ENCODE measurements at regions not wholly inside any gene's neighbourhood (a gene's known extent, or its start where the extent isn't known, plus 50 kb on each side); places are given as distances from the start of the nearest gene placed in this dataset.
"Not testable (repeated sequence)": the region's sequence is repeated elsewhere in the genome, so short reads cannot be mapped to it uniquely, and the experiment has no call there.

GRCh38 chr10:71085689-71086438 lies 126.5 kb upstream of the UNC5B start:
- Mint-ChIP-seq H3K9me3 (no peaks in the 10 kb centered on the region), H3K4me1 (no peaks in the 10 kb centered on the region), H3K36me3 (no peaks in the 10 kb centered on the region), H3K27ac (no peak overlapping the region), H3K4me3 (no peak overlapping the region), H3K27me3 (peaks cover under 1% of the 10 kb centered on the region)
- CTCF ChIA-PET, result no interaction called here
- DNase-seq, result no peak

GRCh38 chr10:71086439-71087080 lies 125.8 kb upstream of the UNC5B start:
- Mint-ChIP-seq H3K9me3 (no peaks in the 10 kb centered on the region), H3K4me3 (no peak overlapping the region), H3K36me3 (no peaks in the 10 kb centered on the region), H3K27ac (no peak overlapping the region), H3K27me3 (peaks cover 4% of the 10 kb centered on the region), H3K4me1 (no peaks in the 10 kb centered on the region)
- CTCF ChIA-PET, result no interaction called here
- no peak for DNase-seq

- Mint-ChIP-seq H3K9me3 (no peaks in the 10 kb centered on the region), H3K36me3 (no peaks in the 10 kb centered on the region), H3K4me1 (no peaks in the 10 kb centered on the region), H3K4me3 (no peak overlapping the region), H3K27me3 (peaks cover 4% of the 10 kb centered on the region), H3K27ac (no peak overlapping the region)
- CTCF ChIA-PET, result no interaction called here
- DNase-seq, result no peak
Observed at GRCh38 chr10:71087622-71088021, 124.7 kb upstream of the UNC5B start.

- H3K36me3 Mint-ChIP-seq, result no peaks in the 10 kb centered on the region
- CTCF ChIA-PET, result no interaction called here
- no peak overlapping the region for H3K4me3 Mint-ChIP-seq
- H3K27me3 Mint-ChIP-seq, result peaks cover 6% of the 10 kb centered on the region
- H3K9me3 Mint-ChIP-seq, result no peaks in the 10 kb centered on the region
- no peaks in the 10 kb centered on the region for H3K4me1 Mint-ChIP-seq
- DNase-seq, result no peak
- H3K27ac Mint-ChIP-seq, result no peak overlapping the region
Observed at GRCh38 chr10:71088054-71088453, 124.3 kb upstream of the UNC5B start.

- H3K36me3 Mint-ChIP-seq, H3K4me1 Mint-ChIP-seq, H3K9me3 Mint-ChIP-seq, CTCF ChIA-PET, DNase-seq, H3K4me3 Mint-ChIP-seq, H3K27ac Mint-ChIP-seq: not testable (repeated sequence)
- H3K27me3 Mint-ChIP-seq, result peaks cover 12% of the 10 kb centered on the region
Observed at GRCh38 chr10:71088578-71088977, 123.8 kb upstream of the UNC5B start.

GRCh38 chr10:71089162-71089561 lies 123.2 kb upstream of the UNC5B start:
- CTCF ChIA-PET, result no interaction called here
- DNase-seq, result no peak
- peaks cover under 1% of the 10 kb centered on the region for H3K9me3 Mint-ChIP-seq
- H3K27ac Mint-ChIP-seq, result no peak overlapping the region
- H3K4me3 Mint-ChIP-seq, result no peak overlapping the region
- H3K27me3 Mint-ChIP-seq, result peaks cover 18% of the 10 kb centered on the region
- H3K36me3 Mint-ChIP-seq, result no peaks in the 10 kb centered on the region
- no peaks in the 10 kb centered on the region for H3K4me1 Mint-ChIP-seq

GRCh38 chr10:71090330-71090729 lies 122.0 kb upstream of the UNC5B start:
- H3K9me3 Mint-ChIP-seq, result peaks cover 1% of the 10 kb centered on the region
- H3K27ac Mint-ChIP-seq, result no peak overlapping the region
- H3K36me3 Mint-ChIP-seq, result no peaks in the 10 kb centered on the region
- DNase-seq, result no peak
- H3K4me3 Mint-ChIP-seq, result no peak overlapping the region
- no peaks in the 10 kb centered on the region for H3K4me1 Mint-ChIP-seq
- peaks cover 18% of the 10 kb centered on the region for H3K27me3 Mint-ChIP-seq
- CTCF ChIA-PET, result no interaction called here

GRCh38 chr10:71090801-71091200 lies 121.6 kb upstream of the UNC5B start:
- no peaks in the 10 kb centered on the region for H3K4me1 Mint-ChIP-seq
- peaks cover 1% of the 10 kb centered on the region for H3K9me3 Mint-ChIP-seq
- peaks cover 18% of the 10 kb centered on the region for H3K27me3 Mint-ChIP-seq
- DNase-seq, result no peak
- CTCF ChIA-PET, result no interaction called here
- no peaks in the 10 kb centered on the region for H3K36me3 Mint-ChIP-seq
- no peak overlapping the region for H3K4me3 Mint-ChIP-seq
- no peak overlapping the region for H3K27ac Mint-ChIP-seq

GRCh38 chr10:71092812-71093401 lies 119.5 kb upstream of the UNC5B start:
- CTCF ChIA-PET, result no interaction called here
- H3K4me3 Mint-ChIP-seq, result no peak overlapping the region
- DNase-seq, result no peak
- H3K9me3 Mint-ChIP-seq, result peaks cover 1% of the 10 kb centered on the region
- peaks cover 18% of the 10 kb centered on the region for H3K27me3 Mint-ChIP-seq
- no peak overlapping the region for H3K27ac Mint-ChIP-seq
- H3K36me3 Mint-ChIP-seq, result no peaks in the 10 kb centered on the region
- H3K4me1 Mint-ChIP-seq, result no peaks in the 10 kb centered on the region

GRCh38 chr10:71093531-71093930 lies 118.8 kb upstream of the UNC5B start:
- DNase-seq, result no peak
- Mint-ChIP-seq H3K9me3 (peaks cover 1% of the 10 kb centered on the region), H3K27ac (no peak overlapping the region), H3K27me3 (peaks cover 18% of the 10 kb centered on the region), H3K36me3 (no peaks in the 10 kb centered on the region), H3K4me3 (no peak overlapping the region), H3K4me1 (no peaks in the 10 kb centered on the region)
- CTCF ChIA-PET, result no interaction called here

GRCh38 chr10:71094712-71095390 lies 117.5 kb upstream of the UNC5B start:
- Mint-ChIP-seq H3K27me3 (peaks cover 23% of the 10 kb centered on the region), H3K4me1 (no peaks in the 10 kb centered on the region)
- DNase-seq, result no peak

GRCh38 chr10:71099731-71100361 lies 112.5 kb upstream of the UNC5B start:
- Mint-ChIP-seq H3K36me3 (no peaks in the 10 kb centered on the region), H3K9me3 (no peaks in the 10 kb centered on the region), H3K4me1 (no peaks in the 10 kb centered on the region), H3K4me3 (no peak overlapping the region), H3K27me3 (peaks cover 10% of the 10 kb centered on the region), H3K27ac (no peak overlapping the region)
- DNase-seq, result no peak
- CTCF ChIA-PET, result no interaction called here

More at GRCh38 chr10:71094712-71095390, 117.5 kb upstream of the UNC5B start:
- no peak overlapping the region for H3K27ac Mint-ChIP-seq
- peaks cover 1% of the 10 kb centered on the region for H3K9me3 Mint-ChIP-seq
- H3K36me3 Mint-ChIP-seq, result no peaks in the 10 kb centered on the region
- H3K4me3 Mint-ChIP-seq, result no peak overlapping the region
- CTCF ChIA-PET, result no interaction called here

- H3K4me1 Mint-ChIP-seq, result peaks cover 2% of the 10 kb centered on the region
- peaks cover 14% of the 10 kb centered on the region for H3K27me3 Mint-ChIP-seq
- H3K9me3 Mint-ChIP-seq, result no peaks in the 10 kb centered on the region
- no peaks in the 10 kb centered on the region for H3K36me3 Mint-ChIP-seq
- H3K4me3 Mint-ChIP-seq, result no peak overlapping the region
- no peak for DNase-seq
- CTCF ChIA-PET, result no interaction called here
- no peak overlapping the region for H3K27ac Mint-ChIP-seq
Observed at GRCh38 chr10:71103961-71104360, 108.4 kb upstream of the UNC5B start.

- H3K27ac Mint-ChIP-seq, H3K4me3 Mint-ChIP-seq, H3K9me3 Mint-ChIP-seq, H3K4me1 Mint-ChIP-seq, H3K36me3 Mint-ChIP-seq, H3K27me3 Mint-ChIP-seq, CTCF ChIA-PET, DNase-seq: not testable (repeated sequence)
Observed at GRCh38 chr10:71106151-71106550, 106.2 kb upstream of the UNC5B start.

All from activated naive CD4-positive, alpha-beta T cell treated with anti-CD3 and anti-CD28 coated beads, Interleukin-2, amount 10 ng/mL, durations not matched to agents 7 days and 5 days (primary cell).